Peyer's patch (tissue), 4 donors: ENCODE measurements at regions not wholly inside any gene's neighbourhood (a gene's known extent, or its start where the extent isn't known, plus 50 kb on each side); places are given as distances from the start of the nearest gene placed in this dataset.

Experiments
- CTCF ChIP-seq, 6 experiments: fragments of 450-650 bp in 4 of 6; fragments of 200-600 bp in 2 of 6; sonication (generic) in 1 of 6; IDR thresholded peaks; one replicate each; pipeline ENCODE4 v1.5.1; 2017 to 2019; ENCODE audit warnings: antibody characterized with exemption in 6 of 6, mild to moderate bottlenecking in 3 of 6, moderate library complexity in 1 of 6
- POLR2A ChIP-seq, 2 donors: fragments of 450-650 bp; IDR thresholded peaks; one replicate each; pipeline ENCODE4 v1.5.1; 2017; ENCODE audit warnings: antibody characterized with exemption in 2 of 2, mild to moderate bottlenecking in 2 of 2, moderate library complexity in 2 of 2

GRCh38 chr22:35475545-35475944 is 65.1 kb upstream of the RASD2 start:
- TF ChIP-seq POLR2A (IDR thresholded peaks at IDR 0.05): no peak
- no peak for TF ChIP-seq CTCF (IDR thresholded peaks at IDR 0.05)
